Urinary bladder (tissue), 3 donors: ENCODE measurements at regions not wholly inside any gene's neighbourhood (a gene's known extent, or its start where the extent isn't known, plus 50 kb on each side); places are given as distances from the start of the nearest gene placed in this dataset.
"Not testable (repeated sequence)": the region's sequence is repeated elsewhere in the genome, so short reads cannot be mapped to it uniquely, and the experiment has no call there.

Experiments
- DNase-seq: peaks from one replicate; pipeline ENCODE4 v3.0.0-alpha.2; 2015; ENCODE audit errors: extremely low spot score
- H3K27ac ChIP-seq: one replicate; pipeline ENCODE4 v1.5.1; 2013; ENCODE audit warnings: low read depth, mild to moderate bottlenecking, moderate library complexity
- H3K36me3 ChIP-seq: one replicate; pipeline ENCODE4 v1.6.1; 2013; ENCODE audit warnings: mild to moderate bottlenecking, moderate library complexity; ENCODE audit not compliant: insufficient read depth
- H3K4me1 ChIP-seq: one replicate; pipeline ENCODE4 v1.6.1; 2013; ENCODE audit warnings: mild to moderate bottlenecking, moderate library complexity; ENCODE audit not compliant: insufficient read depth
- H3K4me3 ChIP-seq: one replicate; pipeline ENCODE4 v1.5.1; 2013; ENCODE audit warnings: low read depth, low read length
- WGBS: extraction: QIAGEN DNeasy Blood & Tissue Kit; methylation state at CpG from one replicate; pipeline ENCODE4 v1.1.7; 2013; 5-methylcytosine and 5-hydroxymethylcytosine counted together
- donor health status: healthy with polysubstance abuse.
- donor health status: healthy.

DNA sequence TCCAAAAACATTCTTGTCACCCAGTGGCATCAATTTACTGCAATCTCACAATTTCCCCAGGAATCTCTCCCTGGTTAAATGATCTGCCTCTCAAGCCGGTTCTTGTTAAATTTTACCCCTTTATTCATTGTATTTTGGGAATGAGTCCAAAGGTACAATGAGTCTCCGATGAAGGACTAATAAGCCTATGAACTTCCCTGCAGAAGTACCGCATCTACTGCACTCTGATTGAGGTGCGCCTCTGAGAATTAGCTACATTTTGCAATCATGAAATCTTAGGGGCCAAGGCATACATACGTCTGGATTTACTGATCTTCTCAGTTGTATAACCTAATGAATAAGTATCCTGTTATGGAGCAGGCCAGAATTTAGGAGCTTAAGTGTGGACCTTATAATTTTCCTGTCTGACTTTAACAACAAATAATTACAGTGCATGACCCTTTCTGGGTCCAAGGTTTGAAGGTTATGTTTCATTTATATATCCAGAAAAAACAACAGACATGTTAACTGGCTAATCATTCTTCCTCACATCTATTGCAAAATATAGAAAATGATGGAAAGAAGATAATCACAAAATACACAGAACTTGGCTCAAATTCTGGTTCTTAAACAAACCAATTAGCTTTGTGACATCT, 261.8 kb upstream of the NRXN1 start:
- no peak for DNase-seq
- H3K4me1 ChIP-seq = no peaks in the 10 kb centered on the region
- H3K36me3 ChIP-seq = no peaks in the 10 kb centered on the region
- H3K27ac ChIP-seq = no peak overlapping the region
- no peak overlapping the region for H3K4me3 ChIP-seq
- 74% methylated on average over 5 of the region's 5 CpGs for WGBS

DNA sequence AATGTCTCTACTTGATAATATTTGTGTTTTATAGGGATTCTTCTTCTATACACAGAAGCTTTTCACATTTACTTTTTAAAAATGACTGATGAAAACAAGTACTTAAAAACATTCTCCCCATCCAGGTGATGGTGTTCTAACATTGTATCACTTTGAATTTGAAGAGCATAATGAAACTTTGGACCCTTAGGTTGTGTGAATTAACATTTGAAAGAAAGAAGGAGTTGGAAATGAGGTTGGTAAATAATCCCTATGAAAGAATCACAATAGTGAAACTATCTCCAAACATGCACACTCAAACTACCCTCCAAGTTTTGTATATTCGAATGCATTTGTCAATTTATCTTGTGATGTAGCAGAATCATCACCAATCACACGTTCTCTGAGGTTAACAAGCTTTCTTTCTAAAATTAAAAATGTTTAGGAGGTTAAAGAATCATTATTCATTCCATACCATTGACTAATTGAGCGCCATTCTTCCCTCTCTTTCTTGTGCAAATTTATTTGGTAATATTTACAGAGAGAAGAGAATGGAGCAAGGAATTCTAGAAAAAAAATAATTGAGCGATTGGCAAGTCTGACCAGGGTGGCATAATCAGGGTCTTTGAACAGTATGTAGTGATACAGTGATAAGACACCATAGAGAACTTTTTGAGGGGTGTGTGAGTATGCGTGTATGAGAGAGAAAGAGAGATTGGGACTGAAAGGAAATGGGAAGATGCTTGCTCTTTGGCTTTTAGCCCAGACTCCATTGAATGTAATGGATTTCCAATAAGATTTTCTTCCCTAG, 260.0 kb upstream of the NRXN1 start:
- DNase-seq = no peak

GRCh38 chr2:51290725-51291124, 258.8 kb upstream of the NRXN1 start:
- H3K4me1 ChIP-seq = no peaks in the 10 kb centered on the region
- 83% methylated on average over 2 of the region's 2 CpGs for WGBS
- H3K27ac ChIP-seq = no peak overlapping the region
- no peaks in the 10 kb centered on the region for H3K36me3 ChIP-seq
- no peak overlapping the region for H3K4me3 ChIP-seq
- no peak for DNase-seq

More for the DNA sequence above, 260.0 kb upstream of the NRXN1 start:
- Histone ChIP-seq H3K4me1 (no peaks in the 10 kb centered on the region), H3K36me3 (no peaks in the 10 kb centered on the region), H3K4me3 (no peak overlapping the region), H3K27ac (no peak overlapping the region)
- 70% methylated on average over 5 of the region's 5 CpGs for WGBS

- no peaks in the 10 kb centered on the region for H3K36me3 ChIP-seq
- H3K4me1 ChIP-seq = no peaks in the 10 kb centered on the region
- no peak overlapping the region for H3K27ac ChIP-seq
- 79% methylated on average over 1 of the region's 1 CpG for WGBS
- DNase-seq = no peak
- H3K4me3 ChIP-seq = no peak overlapping the region
Observed at GRCh38 chr2:51289045-51289444, 257.1 kb upstream of the NRXN1 start.

GRCh38 chr2:51268191-51268590, 236.3 kb upstream of the NRXN1 start:
- WGBS = 85% methylated on average over 1 of the region's 1 CpG

GRCh38 chr2:51265539-51265938, 233.6 kb upstream of the NRXN1 start:
- WGBS = 94% methylated on average over 2 of the region's 2 CpGs
- DNase-seq = no peak

More at GRCh38 chr2:51268191-51268590, 236.3 kb upstream of the NRXN1 start:
- Histone ChIP-seq H3K36me3 (no peaks in the 10 kb centered on the region), H3K27ac (no peak overlapping the region), H3K4me1 (no peaks in the 10 kb centered on the region), H3K4me3 (no peak overlapping the region)
- no peak for DNase-seq

DNA sequence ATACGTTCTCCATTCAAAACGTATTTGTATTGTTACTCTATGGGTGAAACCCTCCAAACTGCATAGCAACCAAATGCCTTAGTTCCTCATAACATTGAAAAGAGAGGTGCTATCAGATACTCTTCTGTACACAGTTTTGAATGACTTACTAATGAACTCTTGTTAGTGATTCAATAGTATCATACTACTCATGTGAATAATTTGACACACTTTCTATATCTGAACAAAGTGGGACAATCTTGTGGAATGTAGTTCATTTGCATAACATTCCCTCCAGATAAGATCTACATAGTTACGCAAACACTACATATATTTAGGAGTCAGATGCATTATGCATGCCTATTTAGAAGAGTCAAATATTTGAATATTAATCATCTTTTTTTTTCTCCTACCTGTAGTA, 232.0 kb upstream of the NRXN1 start:
- no peak for DNase-seq
- 71% methylated on average over 3 of the region's 3 CpGs for WGBS

More at GRCh38 chr2:51265539-51265938, 233.6 kb upstream of the NRXN1 start:
- no peaks in the 10 kb centered on the region for H3K4me1 ChIP-seq
- no peak overlapping the region for H3K4me3 ChIP-seq
- no peak overlapping the region for H3K27ac ChIP-seq
- no peaks in the 10 kb centered on the region for H3K36me3 ChIP-seq

DNA sequence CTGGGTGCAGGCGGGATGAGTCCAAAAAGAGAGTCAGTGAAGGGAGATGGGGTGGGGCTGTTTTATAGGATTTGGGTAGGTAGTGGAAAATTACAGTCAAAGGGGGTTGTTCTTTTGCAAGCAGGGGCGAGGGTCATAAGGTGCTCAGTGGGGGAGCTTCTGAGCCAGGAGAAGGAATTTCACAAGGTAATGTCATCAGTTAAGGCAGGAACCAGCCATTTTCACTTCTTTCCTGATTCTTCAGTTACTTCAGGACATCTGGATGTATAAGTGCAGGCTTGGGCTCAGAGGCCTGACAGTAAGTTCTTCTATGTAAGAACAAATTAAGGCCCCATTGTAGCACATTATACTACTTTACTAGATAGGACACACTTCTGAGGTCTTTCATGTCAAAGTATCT, 231.2 kb upstream of the NRXN1 start:
- not testable (repeated sequence) for H3K4me1 ChIP-seq, H3K36me3 ChIP-seq, DNase-seq, H3K4me3 ChIP-seq, H3K27ac ChIP-seq
- 83% methylated on average over 2 of the region's 2 CpGs for WGBS

More for the DNA sequence above, 232.0 kb upstream of the NRXN1 start:
- Histone ChIP-seq H3K27ac (no peak overlapping the region), H3K36me3 (no peaks in the 10 kb centered on the region), H3K4me3 (no peak overlapping the region), H3K4me1 (no peaks in the 10 kb centered on the region)

DNA sequence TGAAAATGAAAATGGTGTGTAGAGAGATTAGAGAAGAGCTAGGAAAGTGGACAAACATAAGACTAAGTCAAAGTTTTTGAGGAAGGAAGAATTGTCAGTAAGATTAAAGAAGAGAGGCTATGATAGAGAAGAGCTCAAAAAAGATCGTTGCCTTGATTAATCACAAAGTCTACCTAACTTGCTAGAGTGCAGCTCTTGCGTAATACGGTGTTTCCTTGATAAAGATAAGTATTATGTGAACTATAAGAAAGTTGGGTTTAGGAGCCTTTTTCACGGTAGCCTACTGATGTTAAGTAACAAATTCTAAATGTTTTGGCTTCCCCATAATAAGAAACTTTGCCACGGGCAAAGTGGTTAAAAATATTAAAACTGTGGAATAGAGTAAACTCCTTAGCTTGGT, 226.4 kb upstream of the NRXN1 start:
- H3K36me3 ChIP-seq = no peaks in the 10 kb centered on the region
- no peak overlapping the region for H3K4me3 ChIP-seq
- WGBS = 89% methylated on average over 5 of the region's 5 CpGs
- no peaks in the 10 kb centered on the region for H3K4me1 ChIP-seq
- H3K27ac ChIP-seq = no peak overlapping the region
- no peak for DNase-seq

- DNase-seq = no peak
- 82% methylated on average over 5 of the region's 5 CpGs for WGBS
- no peaks in the 10 kb centered on the region for H3K36me3 ChIP-seq
- H3K4me1 ChIP-seq = no peaks in the 10 kb centered on the region
- no peak overlapping the region for H3K4me3 ChIP-seq
- no peak overlapping the region for H3K27ac ChIP-seq
Observed at GRCh38 chr2:51256736-51257135, 224.8 kb upstream of the NRXN1 start.

GRCh38 chr2:51251356-51251755, 219.4 kb upstream of the NRXN1 start:
- 89% methylated on average over 2 of the region's 2 CpGs for WGBS
- Histone ChIP-seq H3K4me1 (no peaks in the 10 kb centered on the region), H3K4me3 (no peak overlapping the region), H3K27ac (no peak overlapping the region), H3K36me3 (no peaks in the 10 kb centered on the region)
- DNase-seq = no peak

- no peaks in the 10 kb centered on the region for H3K36me3 ChIP-seq
- WGBS = 86% methylated on average over 7 of the region's 7 CpGs
- DNase-seq = no peak
- H3K27ac ChIP-seq = no peak overlapping the region
- H3K4me3 ChIP-seq = no peak overlapping the region
- H3K4me1 ChIP-seq = no peaks in the 10 kb centered on the region
Observed at GRCh38 chr2:51247252-51247805, 215.4 kb upstream of the NRXN1 start.

- DNase-seq = no peak
- Histone ChIP-seq H3K4me1 (no peaks in the 10 kb centered on the region), H3K4me3 (no peak overlapping the region), H3K36me3 (no peaks in the 10 kb centered on the region), H3K27ac (no peak overlapping the region)
Observed at GRCh38 chr2:51243892-51244535, 212.1 kb upstream of the NRXN1 start.
